ENCODE measurements at regions not wholly inside any gene's neighbourhood (a gene's known extent, or its start where the extent isn't known, plus 50 kb on each side); places are given as distances from the start of the nearest gene placed in this dataset.

DNA sequence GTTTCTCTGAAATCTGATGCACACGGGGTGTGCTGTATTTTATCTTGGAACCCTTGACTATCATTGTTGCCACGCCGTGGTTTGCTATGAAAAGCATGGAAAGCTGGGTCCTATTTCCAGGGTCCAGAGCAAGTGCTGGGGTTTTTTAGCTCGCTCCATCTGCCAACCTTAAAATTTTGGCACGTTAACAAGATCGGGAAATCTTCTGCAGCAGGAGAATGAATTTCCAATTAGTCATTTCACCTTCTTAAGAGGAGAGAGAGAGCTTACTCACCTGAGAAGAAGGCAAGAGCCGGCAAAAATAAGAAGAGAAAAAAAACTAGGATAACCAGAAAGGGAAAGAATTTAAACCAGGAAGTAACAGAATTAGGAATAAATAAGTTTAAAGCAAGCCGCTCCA is 223.6 kb upstream of the CELF2 start:
- H3K9me3 ChIP-seq = no peaks in the 10 kb centered on the region
- ATAC-seq (peak in 1 of 2 donors; percentile 21), DNase-seq (no peak)
- intact Hi-C loops (cut with DNase I) = no loop called here
- H3K27ac ChIP-seq = peak overlapping the region; percentile 90
- peaks cover 23% of the 10 kb centered on the region for H3K4me1 ChIP-seq
- no peak for TF ChIP-seq CTCF (IDR thresholded peaks at IDR 0.05)
- no peaks in the 10 kb centered on the region for H3K27me3 ChIP-seq (ENCODE audit: low read depth)
- no peaks in the 10 kb centered on the region for H3K36me3 ChIP-seq
- peak overlapping the region; percentile 48 for H3K4me3 ChIP-seq

- peak overlapping the region; percentile 90 for H3K27ac ChIP-seq
- H3K9me3 ChIP-seq = no peaks in the 10 kb centered on the region
- no peak for TF ChIP-seq CTCF (IDR thresholded peaks at IDR 0.05)
- no peaks in the 10 kb centered on the region for H3K27me3 ChIP-seq (ENCODE audit: low read depth)
- ATAC-seq (peak; percentile 69 to 85), DNase-seq (no peak)
- peaks cover 23% of the 10 kb centered on the region for H3K4me1 ChIP-seq
- peak overlapping the region; percentile 48 for H3K4me3 ChIP-seq
- intact Hi-C loops (cut with DNase I) = no loop called here
- no peaks in the 10 kb centered on the region for H3K36me3 ChIP-seq
Measured at GRCh38 chr10:10794791-10795191, 222.9 kb upstream of the CELF2 start.

DNA sequence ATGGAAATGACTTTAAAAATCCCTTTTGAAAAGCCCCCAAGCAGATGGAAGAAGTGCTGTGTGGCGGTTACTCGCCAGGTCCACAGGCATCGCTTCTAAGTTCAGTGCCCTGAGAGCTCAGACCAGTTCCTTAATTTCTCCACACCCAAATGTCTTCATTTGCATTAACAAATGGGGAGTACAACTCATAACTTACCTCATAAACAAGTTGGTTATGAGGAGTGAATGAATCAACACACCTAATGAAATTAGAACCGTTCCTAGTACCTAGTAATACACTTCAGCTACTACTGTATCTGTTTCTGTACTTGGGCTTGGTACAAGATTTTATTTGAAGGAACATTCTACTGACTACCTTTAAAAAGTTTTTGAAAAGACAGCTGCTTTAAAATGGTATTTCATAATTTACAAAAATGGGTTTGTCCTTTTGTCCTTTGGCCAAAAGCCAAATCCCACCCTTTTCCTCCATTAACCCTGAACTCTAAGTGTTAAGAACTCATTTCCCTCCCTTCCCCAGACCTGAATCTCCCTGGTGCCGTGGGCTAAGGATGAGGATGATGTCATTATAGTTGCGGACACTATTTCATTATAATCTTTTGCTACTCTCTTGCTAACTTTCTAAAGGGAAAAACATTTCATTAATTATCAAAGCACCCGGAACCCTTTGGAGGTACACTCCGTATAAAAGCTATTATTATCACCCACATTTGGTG is 221.5 kb upstream of the CELF2 start:
- Histone ChIP-seq H3K27me3 (ENCODE audit: low read depth) (no peaks in the 10 kb centered on the region), H3K4me1 (peaks cover 23% of the 10 kb centered on the region), H3K4me3 (peak overlapping the region; percentile 45), H3K36me3 (no peaks in the 10 kb centered on the region), H3K9me3 (no peaks in the 10 kb centered on the region), H3K27ac (peak overlapping the region; percentile 90)
- intact Hi-C loops (cut with DNase I) = no loop called here
- DNase-seq = no peak
- peak; percentile 60 to 65 for ATAC-seq
- no peak for TF ChIP-seq CTCF (IDR thresholded peaks at IDR 0.05)

DNA sequence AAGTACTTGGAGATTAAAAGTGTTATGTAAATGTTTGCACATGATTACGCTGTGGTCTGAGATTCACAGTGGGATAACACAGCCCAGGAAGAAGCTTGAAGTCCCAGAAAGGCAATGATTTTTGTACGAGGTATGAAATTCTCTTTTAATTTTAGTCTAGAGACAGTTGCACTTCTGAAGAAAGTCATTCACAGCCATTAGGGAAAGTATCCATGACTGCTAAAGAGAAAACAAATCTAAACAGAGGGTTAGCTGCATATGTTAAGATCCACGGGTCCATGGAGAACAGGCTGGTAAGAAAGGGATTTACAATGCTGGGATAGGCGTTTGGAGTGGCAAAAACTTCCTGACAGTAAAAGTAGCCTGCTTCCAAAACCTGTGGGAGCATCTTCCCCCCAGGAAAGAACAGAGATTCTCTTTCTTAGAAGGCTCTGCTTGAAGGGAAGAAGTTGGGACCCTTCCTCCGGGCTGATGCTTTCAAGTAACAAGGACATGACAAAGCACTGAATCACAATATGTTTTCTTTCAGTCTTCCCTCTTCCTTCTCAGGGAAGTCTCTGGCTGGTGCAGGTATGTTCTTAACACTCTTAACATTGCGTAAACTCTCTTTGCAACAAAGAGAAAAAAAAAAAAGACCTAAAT is 220.8 kb upstream of the CELF2 start:
- Histone ChIP-seq H3K27ac (peak overlapping the region; percentile 90), H3K4me3 (peak overlapping the region; percentile 45), H3K9me3 (no peaks in the 10 kb centered on the region), H3K27me3 (ENCODE audit: low read depth) (no peaks in the 10 kb centered on the region), H3K4me1 (peaks cover 23% of the 10 kb centered on the region), H3K36me3 (no peaks in the 10 kb centered on the region)
- no peak for TF ChIP-seq CTCF (IDR thresholded peaks at IDR 0.05)
- peak; percentile 50 to 72 for ATAC-seq
- intact Hi-C loops (cut with DNase I) = no loop called here
- DNase-seq = no peak

- peak in 1 of 2 donors; percentile 2 for ATAC-seq
- Histone ChIP-seq H3K9me3 (no peaks in the 10 kb centered on the region), H3K4me3 (peak overlapping the region; percentile 45), H3K27me3 (ENCODE audit: low read depth) (no peaks in the 10 kb centered on the region), H3K36me3 (no peaks in the 10 kb centered on the region), H3K4me1 (peaks cover 24% of the 10 kb centered on the region), H3K27ac (peak overlapping the region; percentile 90)
- DNase-seq = no peak
- TF ChIP-seq CTCF (IDR thresholded peaks at IDR 0.05) = no peak
- intact Hi-C loops (cut with DNase I) = no loop called here
Measured at GRCh38 chr10:10797513-10797912, 220.2 kb upstream of the CELF2 start.
